Endothelial cell (in vitro differentiated cells): ENCODE measurements at regions not wholly inside any gene's neighbourhood (a gene's known extent, or its start where the extent isn't known, plus 50 kb on each side); places are given as distances from the start of the nearest gene placed in this dataset.

Source experiments
- DNase-seq: peaks from one replicate; pipeline ENCODE4 v3.0.0; 2021; ENCODE audit warnings: low spot score
- H3K27ac Mint-ChIP-seq: one replicate; pipeline ENCODE4 v1.8.0; 2021; ENCODE audit warnings: mixed read lengths, inconsistent platforms; ENCODE audit not compliant: unreplicated experiment
- H3K27me3 Mint-ChIP-seq: one replicate; pipeline ENCODE4 v1.8.0; 2021; ENCODE audit warnings: mild to moderate bottlenecking, moderate library complexity, mixed read lengths, inconsistent platforms; ENCODE audit not compliant: unreplicated experiment
- H3K36me3 Mint-ChIP-seq: one replicate; pipeline ENCODE4 v1.8.0; 2021; ENCODE audit warnings: mild to moderate bottlenecking, low read depth, mixed read lengths, inconsistent platforms; ENCODE audit not compliant: unreplicated experiment
- H3K4me1 Mint-ChIP-seq: one replicate; pipeline ENCODE4 v1.8.0; 2021; ENCODE audit warnings: mild to moderate bottlenecking, mixed read lengths, inconsistent platforms; ENCODE audit not compliant: unreplicated experiment
- H3K4me3 Mint-ChIP-seq: one replicate; pipeline ENCODE4 v1.8.0; 2021; ENCODE audit warnings: mild to moderate bottlenecking, mixed read lengths, inconsistent platforms; ENCODE audit not compliant: unreplicated experiment
- H3K9me3 Mint-ChIP-seq: one replicate; pipeline ENCODE4 v1.8.0; 2021; ENCODE audit warnings: mixed read lengths, inconsistent platforms; ENCODE audit not compliant: unreplicated experiment
- TF ChIP-seq, protein P1 (sequence below): fragments of 200-600 bp; sonication (generic); IDR thresholded peaks from one replicate; pipeline ENCODE4 v1.5.0; 2021; ENCODE audit warnings: antibody characterized with exemption; ENCODE audit not compliant: unreplicated experiment

DNA sequence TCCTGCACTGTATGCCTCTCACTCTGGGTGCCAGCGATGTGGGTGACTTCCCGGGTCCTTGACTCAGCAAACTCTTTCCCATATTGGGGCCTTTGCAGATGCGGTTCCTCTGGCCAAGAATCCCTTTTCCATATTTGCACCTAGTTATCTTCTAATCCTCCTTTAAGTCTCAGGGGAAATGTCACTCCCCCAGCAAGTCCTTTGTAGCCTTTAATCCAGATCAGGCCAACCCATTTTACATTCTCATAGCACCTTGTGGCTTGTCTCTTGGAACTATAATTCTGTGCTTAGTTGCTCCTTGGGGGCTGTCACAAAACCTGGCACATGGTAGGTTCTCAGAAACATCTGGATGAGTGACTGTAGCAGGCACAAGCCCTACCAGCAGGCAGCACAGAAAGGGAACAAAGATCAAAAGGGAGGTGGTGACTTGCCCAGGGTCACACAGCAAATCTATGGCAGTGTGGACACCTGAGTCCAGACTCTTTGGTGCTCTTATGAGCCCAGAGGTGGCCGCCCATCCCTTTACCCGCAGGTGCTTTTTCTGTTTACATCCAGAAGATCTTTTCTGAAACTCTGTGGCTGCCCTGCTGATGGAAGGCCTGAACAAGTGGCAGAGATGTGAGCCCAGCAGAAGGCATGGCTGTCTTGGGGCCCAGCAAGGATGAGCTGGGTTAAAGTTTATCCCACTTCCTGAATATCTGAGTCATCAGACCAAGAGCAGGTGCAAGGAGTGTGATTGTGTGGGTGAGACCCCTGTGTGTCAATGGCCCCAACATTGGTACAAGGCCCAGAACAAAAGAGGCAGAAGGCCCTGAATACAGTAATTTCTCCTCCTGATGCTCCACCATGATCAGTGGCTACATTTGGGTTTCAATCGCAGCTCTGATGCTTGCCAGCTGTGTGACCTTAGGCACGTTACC lies 78.6 kb upstream of the GRK3 start:
- Mint-ChIP-seq H3K9me3 (no peaks in the 10 kb centered on the region), H3K36me3 (peaks cover 57% of the 10 kb centered on the region), H3K27me3 (peaks cover 1% of the 10 kb centered on the region), H3K4me3 (peak overlapping the region; percentile 2), H3K4me1 (no peaks in the 10 kb centered on the region), H3K27ac (peak overlapping the region; percentile 2)
- no peak for DNase-seq
- TF ChIP-seq, protein P1, sequence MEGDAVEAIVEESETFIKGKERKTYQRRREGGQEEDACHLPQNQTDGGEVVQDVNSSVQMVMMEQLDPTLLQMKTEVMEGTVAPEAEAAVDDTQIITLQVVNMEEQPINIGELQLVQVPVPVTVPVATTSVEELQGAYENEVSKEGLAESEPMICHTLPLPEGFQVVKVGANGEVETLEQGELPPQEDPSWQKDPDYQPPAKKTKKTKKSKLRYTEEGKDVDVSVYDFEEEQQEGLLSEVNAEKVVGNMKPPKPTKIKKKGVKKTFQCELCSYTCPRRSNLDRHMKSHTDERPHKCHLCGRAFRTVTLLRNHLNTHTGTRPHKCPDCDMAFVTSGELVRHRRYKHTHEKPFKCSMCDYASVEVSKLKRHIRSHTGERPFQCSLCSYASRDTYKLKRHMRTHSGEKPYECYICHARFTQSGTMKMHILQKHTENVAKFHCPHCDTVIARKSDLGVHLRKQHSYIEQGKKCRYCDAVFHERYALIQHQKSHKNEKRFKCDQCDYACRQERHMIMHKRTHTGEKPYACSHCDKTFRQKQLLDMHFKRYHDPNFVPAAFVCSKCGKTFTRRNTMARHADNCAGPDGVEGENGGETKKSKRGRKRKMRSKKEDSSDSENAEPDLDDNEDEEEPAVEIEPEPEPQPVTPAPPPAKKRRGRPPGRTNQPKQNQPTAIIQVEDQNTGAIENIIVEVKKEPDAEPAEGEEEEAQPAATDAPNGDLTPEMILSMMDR, result no peak

DNA sequence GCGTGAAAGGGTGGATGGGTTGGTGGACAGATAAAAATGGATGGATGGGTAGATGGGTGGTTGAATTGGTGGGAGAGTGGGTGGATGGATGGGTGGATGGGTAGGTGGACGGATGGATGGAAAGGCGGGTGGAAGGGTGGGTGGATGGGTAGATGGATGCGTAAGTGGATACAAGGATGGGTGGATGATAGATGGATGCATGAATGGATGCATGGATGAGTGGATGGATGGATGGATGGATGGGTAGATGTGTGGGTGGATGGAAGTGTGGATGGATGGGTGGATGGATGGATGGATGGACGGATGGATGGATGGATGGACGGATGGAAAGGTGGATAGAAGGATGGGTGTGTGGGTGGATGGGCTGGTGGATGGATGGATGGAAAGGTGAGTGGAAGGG lies 77.0 kb upstream of the GRK3 start:
- TF ChIP-seq, protein P1, result no peak
- Mint-ChIP-seq H3K27ac (no peak overlapping the region), H3K27me3 (peaks cover 1% of the 10 kb centered on the region), H3K9me3 (no peaks in the 10 kb centered on the region), H3K36me3 (peaks cover 47% of the 10 kb centered on the region), H3K4me1 (no peaks in the 10 kb centered on the region), H3K4me3 (no peak overlapping the region)
- no peak for DNase-seq

DNA sequence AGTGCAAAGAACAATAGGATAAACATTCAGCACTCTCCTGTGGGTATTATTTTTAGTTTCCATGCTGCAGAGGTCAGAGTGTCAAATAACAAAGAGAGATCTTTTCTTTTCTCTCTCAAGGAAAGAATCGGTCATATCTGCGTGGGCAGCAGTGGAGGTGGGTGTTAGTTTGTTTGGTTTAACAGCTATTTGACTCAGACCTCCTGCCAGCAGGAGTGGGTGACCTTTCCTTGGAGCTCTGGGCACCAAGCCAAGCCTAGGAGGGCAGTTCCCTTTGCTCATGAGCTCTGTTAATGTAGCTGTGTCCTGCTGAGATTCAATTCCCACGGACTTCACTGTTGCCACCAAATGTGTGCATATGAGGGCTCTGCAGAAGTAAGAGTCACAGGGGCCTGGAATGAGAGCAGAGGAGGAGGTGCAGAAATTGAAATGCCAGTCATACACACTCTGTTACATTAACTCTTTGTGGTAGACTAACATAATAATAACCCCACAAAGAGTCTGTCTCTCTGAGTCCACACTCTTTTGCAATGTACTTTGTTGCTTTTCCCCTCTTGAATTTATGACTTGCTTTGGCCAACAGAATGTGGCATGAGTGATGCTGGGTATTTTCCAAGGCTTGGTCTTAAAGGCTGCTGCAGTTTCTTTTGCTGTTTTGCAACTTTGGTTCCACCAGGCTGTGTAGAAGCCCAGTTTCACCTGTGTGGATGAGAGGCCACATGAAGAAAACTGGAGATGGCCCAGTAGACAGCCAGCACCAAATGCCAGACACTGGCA lies 76.0 kb upstream of the GRK3 start:
- Mint-ChIP-seq H3K27me3 (peaks cover 1% of the 10 kb centered on the region), H3K36me3 (peaks cover 46% of the 10 kb centered on the region), H3K27ac (no peak overlapping the region), H3K9me3 (no peaks in the 10 kb centered on the region), H3K4me3 (no peak overlapping the region), H3K4me1 (peaks cover 4% of the 10 kb centered on the region)
- TF ChIP-seq, protein P1, result no peak
- DNase-seq, result no peak

DNA sequence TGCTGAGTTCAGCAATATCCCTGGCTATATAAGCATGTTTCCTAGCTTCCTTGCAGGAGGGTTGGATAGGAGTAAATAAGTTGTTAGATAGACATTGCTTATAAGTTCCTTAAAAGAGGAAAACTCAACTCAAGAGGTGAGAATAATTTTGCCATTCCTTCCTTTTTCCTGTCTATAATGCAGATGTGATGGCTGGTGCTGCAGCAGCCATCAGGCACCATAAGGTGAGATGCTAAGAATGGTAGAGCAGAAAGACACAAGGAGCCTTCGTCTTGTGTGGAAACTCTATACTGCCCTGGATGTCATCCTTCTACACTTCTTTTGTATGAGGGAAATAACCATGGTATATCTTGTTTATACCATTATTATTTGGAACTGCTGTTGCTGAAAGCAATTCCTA lies 74.5 kb upstream of the GRK3 start:
- TF ChIP-seq, protein P1, result no peak
- peaks cover 4% of the 10 kb centered on the region for H3K27me3 Mint-ChIP-seq
- no peak overlapping the region for H3K4me3 Mint-ChIP-seq
- peaks cover 6% of the 10 kb centered on the region for H3K4me1 Mint-ChIP-seq
- no peak for DNase-seq
- peaks cover 39% of the 10 kb centered on the region for H3K36me3 Mint-ChIP-seq
- H3K9me3 Mint-ChIP-seq, result no peaks in the 10 kb centered on the region
- H3K27ac Mint-ChIP-seq, result no peak overlapping the region
